Kidney tubule cell (primary cell): ENCODE measurements at regions not wholly inside any gene's neighbourhood (a gene's known extent, or its start where the extent isn't known, plus 50 kb on each side); places are given as distances from the start of the nearest gene placed in this dataset.
A peak's percentile ranks its signal among the peaks of the same experiment; 100 is the strongest.

Experiments
- DNase-seq: peaks from one replicate; pipeline ENCODE4 v3.0.0-alpha.2; 2018; ENCODE audit warnings: low spot score

- no peak for DNase-seq
These were observed 530.3 kb upstream of the PRKX start for GRCh38 chrX:4243759-4244158.

GRCh38 chrX:4240541-4241194 lies 527.2 kb upstream of the PRKX start:
- peak; percentile 5 for DNase-seq

GRCh38 chrX:4239650-4240540 lies 526.4 kb upstream of the PRKX start:
- no peak for DNase-seq

- DNase-seq: no peak
These were observed 525.5 kb upstream of the PRKX start for GRCh38 chrX:4238916-4239315.

- DNase-seq: no peak
These were observed 511.6 kb upstream of the PRKX start for GRCh38 chrX:4225086-4225485.

- no peak for DNase-seq
These were observed 493.5 kb upstream of the PRKX start for GRCh38 chrX:4206941-4207340.

GRCh38 chrX:4197971-4198370 lies 484.5 kb upstream of the PRKX start:
- DNase-seq: no peak

- DNase-seq: no peak
These were observed 480.2 kb upstream of the PRKX start for GRCh38 chrX:4193500-4194155.

GRCh38 chrX:4186331-4186730 lies 472.9 kb upstream of the PRKX start:
- no peak for DNase-seq

GRCh38 chrX:4185086-4185485 lies 471.6 kb upstream of the PRKX start:
- DNase-seq: no peak

- DNase-seq: no peak
These were observed 469.0 kb upstream of the PRKX start for GRCh38 chrX:4182408-4182806.

GRCh38 chrX:4181782-4182407 lies 468.4 kb upstream of the PRKX start:
- no peak for DNase-seq

- DNase-seq: no peak
These were observed 465.6 kb upstream of the PRKX start for GRCh38 chrX:4179031-4179430.

- no peak for DNase-seq
These were observed 461.8 kb upstream of the PRKX start for GRCh38 chrX:4175221-4175620.

- DNase-seq: no peak
These were observed 460.3 kb upstream of the PRKX start for GRCh38 chrX:4173743-4174142.

- DNase-seq: no peak
These were observed 438.3 kb upstream of the PRKX start for GRCh38 chrX:4151798-4152197.

GRCh38 chrX:4150259-4150658 lies 436.8 kb upstream of the PRKX start:
- DNase-seq: no peak

GRCh38 chrX:4129626-4130025 lies 416.2 kb upstream of the PRKX start:
- peak; percentile 4 for DNase-seq

GRCh38 chrX:4118666-4119530 lies 405.4 kb upstream of the PRKX start:
- DNase-seq: no peak

GRCh38 chrX:4110964-4111363 lies 397.5 kb upstream of the PRKX start:
- no peak for DNase-seq

- DNase-seq: no peak
These were observed 381.5 kb upstream of the PRKX start for GRCh38 chrX:4094926-4095325.
